GM12878 (cell line): ENCODE measurements at regions not wholly inside any gene's neighbourhood (a gene's known extent, or its start where the extent isn't known, plus 50 kb on each side); places are given as distances from the start of the nearest gene placed in this dataset.

ENCODE experiments used
- CBFB ChIP-seq: IDR thresholded peaks from 2 replicates; pipeline ENCODE4 v1.6.1; 2016; ENCODE audit warnings: antibody characterized with exemption, low read depth
- LARP7 ChIP-seq: fragments of 450-650 bp; IDR thresholded peaks from 2 replicates; pipeline ENCODE4 v1.6.1; 2017; ENCODE audit warnings: mild to moderate bottlenecking
- NBN ChIP-seq: fragments of 450-650 bp; IDR thresholded peaks from 2 replicates; pipeline ENCODE4 v1.6.1; 2016
- NFIC ChIP-seq: IDR thresholded peaks from 2 replicates; pipeline ENCODE4 v1.6.1; 2012; ENCODE audit warnings: low read depth, mild to moderate bottlenecking, inconsistent platforms, low read length, moderate library complexity
- RAD21 ChIP-seq: IDR thresholded peaks from 2 replicates; pipeline ENCODE4 v1.6.1; 2011; ENCODE audit warnings: mild to moderate bottlenecking, low read depth, low read length, moderate library complexity; ENCODE audit not compliant: insufficient read depth
- RBBP5 ChIP-seq: fragments of 200-600 bp; sonication (generic); conservative IDR thresholded peaks from 2 replicates; pipeline ENCODE4 v1.6.1; 2016
- REST ChIP-seq: IDR thresholded peaks from 2 replicates; pipeline ENCODE4 v1.6.1; 2012; ENCODE audit warnings: mild to moderate bottlenecking, low read depth, low read length
- SUZ12 ChIP-seq: fragments of 200-600 bp; sonication (generic); IDR thresholded peaks from one replicate; pipeline ENCODE4 v1.6.1; 2018; ENCODE audit warnings: antibody characterized with exemption, mild to moderate bottlenecking; ENCODE audit not compliant: unreplicated experiment
- TF ChIP-seq, protein P1 (sequence below), 3 experiments: IDR thresholded peaks in 2 of 3; conservative IDR thresholded peaks in 1 of 3; 2 replicates each; pipeline ENCODE4 v1.5.1; 2011; ENCODE audit warnings: low read depth in 3 of 3, low read length in 3 of 3, mild to moderate bottlenecking in 3 of 3, control low read depth in 2 of 3, moderate library complexity in 2 of 3, inconsistent platforms in 1 of 3, mixed read lengths in 1 of 3; ENCODE audit not compliant: control insufficient read depth in 2 of 3, insufficient read depth in 1 of 3; ENCODE audit errors: extremely low read depth in 1 of 3

GRCh38 chr14:51308866-51309265, 68.8 kb downstream of the TMX1 start:
- no peak for TF ChIP-seq REST
- no peak for TF ChIP-seq CBFB
- no peak for TF ChIP-seq RAD21
- no peak for TF ChIP-seq SUZ12
- TF ChIP-seq NFIC: no peak
- no peak for TF ChIP-seq NBN
- TF ChIP-seq, protein P1, sequence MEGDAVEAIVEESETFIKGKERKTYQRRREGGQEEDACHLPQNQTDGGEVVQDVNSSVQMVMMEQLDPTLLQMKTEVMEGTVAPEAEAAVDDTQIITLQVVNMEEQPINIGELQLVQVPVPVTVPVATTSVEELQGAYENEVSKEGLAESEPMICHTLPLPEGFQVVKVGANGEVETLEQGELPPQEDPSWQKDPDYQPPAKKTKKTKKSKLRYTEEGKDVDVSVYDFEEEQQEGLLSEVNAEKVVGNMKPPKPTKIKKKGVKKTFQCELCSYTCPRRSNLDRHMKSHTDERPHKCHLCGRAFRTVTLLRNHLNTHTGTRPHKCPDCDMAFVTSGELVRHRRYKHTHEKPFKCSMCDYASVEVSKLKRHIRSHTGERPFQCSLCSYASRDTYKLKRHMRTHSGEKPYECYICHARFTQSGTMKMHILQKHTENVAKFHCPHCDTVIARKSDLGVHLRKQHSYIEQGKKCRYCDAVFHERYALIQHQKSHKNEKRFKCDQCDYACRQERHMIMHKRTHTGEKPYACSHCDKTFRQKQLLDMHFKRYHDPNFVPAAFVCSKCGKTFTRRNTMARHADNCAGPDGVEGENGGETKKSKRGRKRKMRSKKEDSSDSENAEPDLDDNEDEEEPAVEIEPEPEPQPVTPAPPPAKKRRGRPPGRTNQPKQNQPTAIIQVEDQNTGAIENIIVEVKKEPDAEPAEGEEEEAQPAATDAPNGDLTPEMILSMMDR (IDR thresholded peaks at IDR 0.05 in 2 of 3, conservative IDR thresholded peaks at IDR 0.05 in 1 of 3; ENCODE audit: control insufficient read depth in 2 of 3, extremely low read depth in 1 of 3, insufficient read depth in 1 of 3, low read depth in 3 of 3, low read length in 3 of 3): no peak
- no peak for TF ChIP-seq LARP7
- no peak for TF ChIP-seq RBBP5
